ENCODE measurements at regions not wholly inside any gene's neighbourhood (a gene's known extent, or its start where the extent isn't known, plus 50 kb on each side); places are given as distances from the start of the nearest gene placed in this dataset.

DNA sequence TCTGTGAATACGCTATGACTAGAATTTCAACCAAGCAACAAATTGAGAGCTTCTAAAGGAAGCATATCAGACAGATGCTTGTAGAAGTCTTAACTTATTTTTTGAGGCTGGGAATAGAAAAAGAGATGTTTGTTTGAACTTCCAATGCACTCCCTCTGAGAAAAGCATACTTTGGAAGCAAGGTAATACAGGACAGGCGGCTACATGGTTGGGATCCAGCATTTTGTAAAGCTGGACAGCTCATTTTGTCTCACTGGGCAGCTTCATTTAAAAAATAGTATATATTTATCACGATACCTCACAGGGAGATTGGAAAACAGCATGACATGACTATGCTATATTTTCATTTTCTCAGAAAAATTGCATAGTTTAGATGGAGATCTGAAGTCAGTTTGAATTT is 821.3 kb upstream of the API5 start:
- Mint-ChIP-seq H3K36me3 (ENCODE audit: low read depth) (no peaks in the 10 kb centered on the region), H3K27ac (no peak overlapping the region), H3K4me1 (ENCODE audit: low read depth) (no peaks in the 10 kb centered on the region), H3K4me3 (no peak overlapping the region), H3K27me3 (no peaks in the 10 kb centered on the region), H3K9me3 (peaks cover 3% of the 10 kb centered on the region)
- TF ChIP-seq, protein P1, sequence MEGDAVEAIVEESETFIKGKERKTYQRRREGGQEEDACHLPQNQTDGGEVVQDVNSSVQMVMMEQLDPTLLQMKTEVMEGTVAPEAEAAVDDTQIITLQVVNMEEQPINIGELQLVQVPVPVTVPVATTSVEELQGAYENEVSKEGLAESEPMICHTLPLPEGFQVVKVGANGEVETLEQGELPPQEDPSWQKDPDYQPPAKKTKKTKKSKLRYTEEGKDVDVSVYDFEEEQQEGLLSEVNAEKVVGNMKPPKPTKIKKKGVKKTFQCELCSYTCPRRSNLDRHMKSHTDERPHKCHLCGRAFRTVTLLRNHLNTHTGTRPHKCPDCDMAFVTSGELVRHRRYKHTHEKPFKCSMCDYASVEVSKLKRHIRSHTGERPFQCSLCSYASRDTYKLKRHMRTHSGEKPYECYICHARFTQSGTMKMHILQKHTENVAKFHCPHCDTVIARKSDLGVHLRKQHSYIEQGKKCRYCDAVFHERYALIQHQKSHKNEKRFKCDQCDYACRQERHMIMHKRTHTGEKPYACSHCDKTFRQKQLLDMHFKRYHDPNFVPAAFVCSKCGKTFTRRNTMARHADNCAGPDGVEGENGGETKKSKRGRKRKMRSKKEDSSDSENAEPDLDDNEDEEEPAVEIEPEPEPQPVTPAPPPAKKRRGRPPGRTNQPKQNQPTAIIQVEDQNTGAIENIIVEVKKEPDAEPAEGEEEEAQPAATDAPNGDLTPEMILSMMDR (IDR thresholded peaks at IDR 0.05): no peak
- intact Hi-C loops (cut with micrococcal nuclease): no loop called here
- CTCF ChIA-PET: interaction anchor here (1.2 kb wide), 1 partner anchor 34 kb away, joined by 4 read pairs; no protein-coding TSS in a partner anchor
- POLR2A ChIA-PET: no interaction called here
- DNase-seq (no peak), ATAC-seq (no peak)

DNA sequence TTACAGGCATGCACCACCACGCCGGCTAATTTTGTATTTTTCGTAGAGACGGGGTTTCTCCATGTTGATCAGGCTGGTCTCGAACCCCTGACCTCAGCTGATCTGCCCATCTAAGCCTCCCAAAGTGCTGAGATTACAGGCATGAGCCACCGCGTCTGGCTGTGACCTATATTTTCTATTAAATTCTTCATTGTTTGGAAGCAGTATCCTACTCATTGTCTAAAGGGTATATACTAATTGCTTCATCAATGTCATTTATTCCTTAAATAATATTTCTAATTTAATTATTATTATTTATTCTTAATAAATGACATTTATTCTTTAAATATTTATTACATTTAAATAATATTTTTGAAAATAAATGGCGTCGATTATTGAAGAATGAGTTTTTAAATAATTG is 817.3 kb upstream of the API5 start:
- Mint-ChIP-seq H3K4me3 (no peak overlapping the region), H3K4me1 (ENCODE audit: low read depth) (no peaks in the 10 kb centered on the region), H3K36me3 (ENCODE audit: low read depth) (no peaks in the 10 kb centered on the region), H3K9me3 (peaks cover 3% of the 10 kb centered on the region), H3K27ac (no peak overlapping the region), H3K27me3 (no peaks in the 10 kb centered on the region)
- POLR2A ChIA-PET: no interaction called here
- DNase-seq: no peak
- TF ChIP-seq, protein P1 (IDR thresholded peaks at IDR 0.05): no peak
- CTCF ChIA-PET: no interaction called here
- intact Hi-C loops (cut with micrococcal nuclease): no loop called here
- no peak for ATAC-seq

DNA sequence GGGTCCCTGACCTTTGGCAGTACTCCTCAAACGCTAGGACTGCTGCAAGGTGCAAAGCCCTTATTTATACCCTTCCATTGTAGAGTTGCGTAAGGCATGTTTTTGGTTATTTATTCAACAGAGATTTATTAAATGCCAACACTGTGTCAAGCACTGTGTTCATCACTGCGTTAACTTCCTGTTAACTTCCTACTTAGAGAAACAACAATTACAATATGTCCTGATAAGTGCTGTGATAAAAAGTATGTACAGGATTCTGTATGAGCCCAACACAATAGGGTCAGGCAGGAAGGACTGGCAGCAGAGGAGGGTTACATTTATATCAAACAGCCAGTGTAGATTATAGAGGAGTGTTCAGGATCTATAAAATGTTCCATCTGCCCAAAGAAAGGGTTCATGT is 812.8 kb upstream of the API5 start:
- Mint-ChIP-seq H3K27ac (no peak overlapping the region), H3K4me3 (no peak overlapping the region), H3K4me1 (ENCODE audit: low read depth) (no peaks in the 10 kb centered on the region), H3K36me3 (ENCODE audit: low read depth) (no peaks in the 10 kb centered on the region), H3K9me3 (peaks cover 2% of the 10 kb centered on the region), H3K27me3 (no peaks in the 10 kb centered on the region)
- CTCF ChIA-PET: no interaction called here
- POLR2A ChIA-PET: no interaction called here
- intact Hi-C loops (cut with micrococcal nuclease): no loop called here
- TF ChIP-seq, protein P1 (IDR thresholded peaks at IDR 0.05): no peak
- DNase-seq: no peak
- ATAC-seq: no peak

DNA sequence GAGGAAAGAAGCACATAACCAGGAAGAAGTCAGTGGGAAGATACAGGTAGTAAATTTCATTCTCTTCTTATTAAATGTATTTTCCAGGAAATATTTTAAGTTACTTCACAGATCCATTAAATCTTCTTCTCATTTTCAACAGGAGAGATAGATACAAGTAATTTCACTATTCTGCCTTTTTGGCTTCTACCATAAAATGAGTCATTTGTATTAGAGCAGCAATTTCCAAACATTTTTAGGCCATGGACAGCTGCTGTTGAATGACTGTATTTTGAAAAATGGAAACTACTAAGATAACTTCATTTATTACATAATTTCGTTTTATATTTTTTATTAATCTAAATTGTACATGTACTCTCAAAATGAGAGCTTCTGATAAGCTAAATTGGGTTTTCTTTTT is 809.6 kb upstream of the API5 start:
- H3K27me3 Mint-ChIP-seq: no peaks in the 10 kb centered on the region
- no peak overlapping the region for H3K27ac Mint-ChIP-seq
- CTCF ChIA-PET: no interaction called here
- no peak for ATAC-seq
- peaks cover 2% of the 10 kb centered on the region for H3K9me3 Mint-ChIP-seq
- POLR2A ChIA-PET: no interaction called here
- no peak for DNase-seq
- H3K4me3 Mint-ChIP-seq: no peak overlapping the region
- intact Hi-C loops (cut with micrococcal nuclease): no loop called here
- H3K36me3 Mint-ChIP-seq (ENCODE audit: low read depth): no peaks in the 10 kb centered on the region
- TF ChIP-seq, protein P1 (IDR thresholded peaks at IDR 0.05): no peak
- no peaks in the 10 kb centered on the region for H3K4me1 Mint-ChIP-seq (ENCODE audit: low read depth)

DNA sequence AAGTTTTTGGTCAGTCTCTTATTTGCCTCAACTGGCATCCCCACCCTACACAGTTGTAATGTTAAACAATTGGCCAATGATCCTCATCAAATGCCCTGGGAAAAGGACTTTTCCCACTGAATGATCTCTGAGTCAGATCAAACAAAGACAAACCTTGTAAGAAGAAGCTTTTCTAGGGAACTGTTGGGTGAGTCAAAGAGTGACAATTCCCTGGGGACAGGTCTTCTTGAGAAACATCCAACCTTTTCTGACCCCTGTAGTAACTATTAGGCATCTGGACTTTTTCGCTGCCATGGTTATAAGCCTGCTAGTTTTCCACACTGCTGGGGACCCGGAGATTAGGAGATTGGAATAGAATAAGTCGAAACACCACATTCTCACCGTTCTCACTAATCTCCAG is 789.8 kb upstream of the API5 start:
- Mint-ChIP-seq H3K4me1 (ENCODE audit: low read depth) (no peaks in the 10 kb centered on the region), H3K27me3 (no peaks in the 10 kb centered on the region), H3K36me3 (ENCODE audit: low read depth) (no peaks in the 10 kb centered on the region), H3K27ac (no peak overlapping the region), H3K9me3 (no peaks in the 10 kb centered on the region), H3K4me3 (no peak overlapping the region)
- CTCF ChIA-PET: no interaction called here
- DNase-seq (no peak), ATAC-seq (no peak)
- intact Hi-C loops (cut with micrococcal nuclease): no loop called here
- TF ChIP-seq, protein P1 (IDR thresholded peaks at IDR 0.05): no peak
- POLR2A ChIA-PET: no interaction called here

Data from activated CD8-positive, alpha-beta T cell treated with anti-CD3 and anti-CD28 coated beads for 36 hours (primary cell).